GM13976 (cell line): ENCODE measurements at regions not wholly inside any gene's neighbourhood (a gene's known extent, or its start where the extent isn't known, plus 50 kb on each side); places are given as distances from the start of the nearest gene placed in this dataset.

ENCODE experiments used
- DNase-seq: peaks from one replicate; pipeline ENCODE4 v3.0.0; 2012; ENCODE audit warnings: low spot score
- CTCF ChIP-seq: IDR thresholded peaks from 2 replicates; pipeline ENCODE4 v1.5.1; 2012; ENCODE audit warnings: borderline replicate concordance, mild to moderate bottlenecking; ENCODE audit not compliant: insufficient read depth; ENCODE audit errors: extremely low read depth, missing control alignments, control extremely low read depth
- in situ Hi-C: fragments of 300-500 bp; cut with MboI; formaldehyde crosslinking; loops from one replicate; pipeline ENCODE4 v1.12.0; 2022; ENCODE audit warnings: low sequenced_read_pairs, mixed read lengths, inconsistent platforms; ENCODE audit not compliant: unreplicated experiment

DNA sequence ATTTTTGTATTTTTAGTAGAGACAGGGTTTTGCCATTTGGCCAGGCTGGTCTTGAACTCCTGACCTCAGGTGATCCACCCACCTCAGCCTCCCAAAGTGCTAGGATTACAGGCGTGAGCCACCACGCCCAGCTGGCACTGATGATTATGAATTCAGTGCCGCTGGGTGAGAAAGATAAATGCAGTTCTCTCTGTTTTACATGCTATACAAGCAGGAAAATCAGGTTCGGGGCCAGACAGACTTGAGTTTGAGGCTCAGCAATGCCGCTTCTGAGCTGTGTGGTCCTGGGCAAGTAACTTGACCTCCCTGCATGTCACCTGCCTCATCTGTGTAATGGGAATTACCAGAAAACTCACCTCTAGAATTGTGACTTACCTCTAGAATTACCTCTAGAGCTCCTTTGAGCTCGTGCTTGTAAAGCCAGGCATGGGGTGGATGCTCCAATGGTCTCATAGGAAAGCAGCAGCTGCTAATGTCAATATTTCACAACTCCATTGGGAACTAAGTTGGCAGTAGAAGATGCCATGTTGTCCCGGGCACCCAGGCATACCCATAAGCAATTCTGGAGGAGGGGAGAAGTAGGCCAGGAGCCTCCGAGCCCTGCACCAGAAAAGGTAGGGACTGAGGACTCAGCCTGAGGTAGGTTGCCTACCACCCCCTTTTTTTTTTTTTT lies 119.8 kb upstream of the SLC25A33 start:
- DNase-seq = no peak
- no peak for TF ChIP-seq CTCF
- in situ Hi-C loops = no loop called here

- no peak for TF ChIP-seq CTCF
- in situ Hi-C loops = no loop called here
- DNase-seq = no peak
Measured at GRCh38 chr1:9420835-9421532, 118.3 kb upstream of the SLC25A33 start.

- no peak for TF ChIP-seq CTCF
- in situ Hi-C loops = no loop called here
- DNase-seq = no peak
Measured at GRCh38 chr1:9421533-9421873, 117.8 kb upstream of the SLC25A33 start.

- DNase-seq = no peak
- in situ Hi-C loops = no loop called here
- no peak for TF ChIP-seq CTCF
Measured at GRCh38 chr1:9422321-9422720, 116.9 kb upstream of the SLC25A33 start.

- no peak for DNase-seq
- no peak for TF ChIP-seq CTCF
- in situ Hi-C loops = no loop called here
Measured at GRCh38 chr1:9422911-9423505, 116.3 kb upstream of the SLC25A33 start.

DNA sequence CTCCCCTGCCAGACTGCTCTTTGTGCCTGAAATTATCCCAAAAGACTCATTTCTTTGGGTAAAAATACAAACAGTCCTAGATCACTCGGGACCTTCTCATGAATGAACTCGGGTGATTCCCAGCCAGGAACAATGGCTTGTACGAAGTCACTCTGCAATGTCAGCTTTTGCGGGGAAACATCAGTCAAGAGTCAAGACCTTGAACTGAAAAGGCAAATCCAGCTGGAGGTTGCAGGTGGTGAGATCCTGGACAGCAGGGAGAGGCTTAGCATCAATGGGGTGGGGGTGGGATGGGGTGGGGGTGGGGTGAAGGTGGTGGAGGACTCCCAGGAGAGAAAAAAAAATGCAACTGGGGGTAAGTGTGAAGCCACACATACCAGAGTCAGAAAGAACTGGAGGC lies 115.0 kb upstream of the SLC25A33 start:
- TF ChIP-seq CTCF = no peak
- in situ Hi-C loops = no loop called here
- no peak for DNase-seq
